ENCODE measurements at regions not wholly inside any gene's neighbourhood (a gene's known extent, or its start where the extent isn't known, plus 50 kb on each side); places are given as distances from the start of the nearest gene placed in this dataset.

- no peak for TF ChIP-seq EZH2 (IDR thresholded peaks at IDR 0.05; ENCODE audit: borderline replicate concordance, low read length)
- no peak for TF ChIP-seq CTCF (IDR thresholded peaks at IDR 0.05; ENCODE audit: low read length)
Observed at GRCh38 chr6:2535506-2535905, 215.2 kb downstream of the MYLK4 start.

Data from OCI-LY1 (cell line).